Glutamatergic neuron (in vitro differentiated cells): ENCODE measurements at regions not wholly inside any gene's neighbourhood (a gene's known extent, or its start where the extent isn't known, plus 50 kb on each side); places are given as distances from the start of the nearest gene placed in this dataset.
"Not testable (repeated sequence)": the region's sequence is repeated elsewhere in the genome, so short reads cannot be mapped to it uniquely, and the experiment has no call there.

ENCODE experiments used
- DNase-seq: peaks from one replicate; pipeline ENCODE4 v3.0.0; 2022
- H3K27ac Mint-ChIP-seq: one replicate; pipeline ENCODE4 v1.8.0; 2020; ENCODE audit warnings: mild to moderate bottlenecking, mixed read lengths, inconsistent platforms; ENCODE audit not compliant: unreplicated experiment
- H3K27me3 Mint-ChIP-seq: one replicate; pipeline ENCODE4 v1.8.0; 2020; ENCODE audit warnings: mild to moderate bottlenecking, moderate library complexity, mixed read lengths, inconsistent platforms; ENCODE audit not compliant: unreplicated experiment
- H3K36me3 Mint-ChIP-seq: one replicate; pipeline ENCODE4 v1.8.0; 2020; ENCODE audit warnings: mild to moderate bottlenecking, mixed read lengths, inconsistent platforms; ENCODE audit not compliant: unreplicated experiment
- H3K4me1 Mint-ChIP-seq: one replicate; pipeline ENCODE4 v1.8.0; 2020; ENCODE audit warnings: mild to moderate bottlenecking, low read depth, mixed read lengths, inconsistent platforms; ENCODE audit not compliant: unreplicated experiment
- H3K4me3 Mint-ChIP-seq: one replicate; pipeline ENCODE4 v1.8.0; 2020; ENCODE audit warnings: mild to moderate bottlenecking, mixed read lengths, inconsistent platforms; ENCODE audit not compliant: unreplicated experiment
- H3K9me3 Mint-ChIP-seq: one replicate; pipeline ENCODE4 v1.8.0; 2020; ENCODE audit warnings: mild to moderate bottlenecking, moderate library complexity, mixed read lengths, inconsistent platforms; ENCODE audit not compliant: unreplicated experiment
- CTCF ChIP-seq: fragments of 200-600 bp; sonication (generic); IDR thresholded peaks from one replicate; pipeline ENCODE4 v1.5.0; 2021; ENCODE audit not compliant: partially characterized antibody, unreplicated experiment

- Mint-ChIP-seq H3K9me3 (no peaks in the 10 kb centered on the region), H3K27me3 (no peaks in the 10 kb centered on the region), H3K27ac (no peak overlapping the region), H3K36me3 (no peaks in the 10 kb centered on the region), H3K4me3 (no peak overlapping the region), H3K4me1 (no peaks in the 10 kb centered on the region)
- TF ChIP-seq CTCF = no peak
- no peak for DNase-seq
Measured at GRCh38 chrX:66760651-66761050, 121.8 kb upstream of the EDA2R start.

DNA sequence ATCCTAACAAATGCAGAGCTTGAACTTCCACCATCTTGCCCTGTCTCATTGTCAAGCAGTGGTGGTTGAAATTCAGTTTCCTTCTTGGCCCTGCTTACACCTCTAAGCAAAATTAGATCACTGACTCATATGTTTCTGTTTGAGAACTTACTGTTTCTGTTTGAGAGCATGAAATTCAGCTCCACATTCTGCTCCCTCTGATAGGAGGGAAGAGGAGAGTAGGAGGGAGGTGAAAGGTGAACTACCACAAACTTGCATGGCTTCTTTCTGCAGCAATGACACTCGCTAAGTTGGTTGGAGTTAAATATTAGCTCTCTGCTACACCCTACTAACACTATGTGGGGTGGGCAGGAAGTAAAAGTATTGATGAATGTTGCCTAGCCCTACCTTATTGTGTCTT, 117.8 kb upstream of the EDA2R start:
- no peaks in the 10 kb centered on the region for H3K36me3 Mint-ChIP-seq
- DNase-seq = no peak
- no peak overlapping the region for H3K4me3 Mint-ChIP-seq
- TF ChIP-seq CTCF = no peak
- H3K4me1 Mint-ChIP-seq = no peaks in the 10 kb centered on the region
- H3K9me3 Mint-ChIP-seq = no peaks in the 10 kb centered on the region
- H3K27ac Mint-ChIP-seq = no peak overlapping the region
- H3K27me3 Mint-ChIP-seq = no peaks in the 10 kb centered on the region

GRCh38 chrX:66751136-66751782, 112.4 kb upstream of the EDA2R start:
- no peak overlapping the region for H3K27ac Mint-ChIP-seq

GRCh38 chrX:66744519-66744918, 105.6 kb upstream of the EDA2R start:
- not testable (repeated sequence) for H3K9me3 Mint-ChIP-seq, H3K27ac Mint-ChIP-seq, DNase-seq, H3K4me3 Mint-ChIP-seq, H3K27me3 Mint-ChIP-seq, H3K36me3 Mint-ChIP-seq, H3K4me1 Mint-ChIP-seq

More at GRCh38 chrX:66751136-66751782, 112.4 kb upstream of the EDA2R start:
- H3K27me3 Mint-ChIP-seq = no peaks in the 10 kb centered on the region
- no peaks in the 10 kb centered on the region for H3K9me3 Mint-ChIP-seq
- TF ChIP-seq CTCF = no peak
- H3K4me1 Mint-ChIP-seq = no peaks in the 10 kb centered on the region
- no peak overlapping the region for H3K4me3 Mint-ChIP-seq
- DNase-seq = no peak
- no peaks in the 10 kb centered on the region for H3K36me3 Mint-ChIP-seq

DNA sequence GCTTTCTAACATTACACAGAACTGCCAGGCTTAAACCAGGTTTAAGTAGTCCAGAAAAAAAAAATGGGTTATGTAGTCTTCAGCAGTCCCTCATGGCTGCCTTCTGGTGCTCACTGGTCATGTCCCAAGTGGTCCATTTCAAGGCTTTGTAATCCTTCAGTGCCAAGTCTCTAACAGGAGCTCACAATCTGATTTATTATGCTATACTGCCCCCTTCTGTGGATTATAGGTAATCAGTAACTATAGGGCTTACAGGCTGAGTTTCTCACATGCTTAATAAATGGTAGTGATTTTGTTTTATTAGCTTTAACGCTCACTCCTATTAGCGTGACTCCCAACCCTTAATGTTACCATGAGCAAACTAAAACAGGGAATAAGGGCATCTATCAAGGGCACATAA, 92.5 kb upstream of the EDA2R start:
- H3K4me1 Mint-ChIP-seq = no peaks in the 10 kb centered on the region
- H3K9me3 Mint-ChIP-seq = no peaks in the 10 kb centered on the region
- no peak overlapping the region for H3K4me3 Mint-ChIP-seq
- H3K27ac Mint-ChIP-seq = no peak overlapping the region
- no peak for DNase-seq
- H3K27me3 Mint-ChIP-seq = no peaks in the 10 kb centered on the region
- H3K36me3 Mint-ChIP-seq = no peaks in the 10 kb centered on the region
- TF ChIP-seq CTCF = peak; percentile 48
